Medulla oblongata (tissue), 1 donor: ENCODE measurements at regions not wholly inside any gene's neighbourhood (a gene's known extent, or its start where the extent isn't known, plus 50 kb on each side); places are given as distances from the start of the nearest gene placed in this dataset.

Experiments
- DNase-seq: peaks from one replicate; pipeline ENCODE4 v3.0.0-alpha.2; 2015; ENCODE audit errors: extremely low spot score

DNA sequence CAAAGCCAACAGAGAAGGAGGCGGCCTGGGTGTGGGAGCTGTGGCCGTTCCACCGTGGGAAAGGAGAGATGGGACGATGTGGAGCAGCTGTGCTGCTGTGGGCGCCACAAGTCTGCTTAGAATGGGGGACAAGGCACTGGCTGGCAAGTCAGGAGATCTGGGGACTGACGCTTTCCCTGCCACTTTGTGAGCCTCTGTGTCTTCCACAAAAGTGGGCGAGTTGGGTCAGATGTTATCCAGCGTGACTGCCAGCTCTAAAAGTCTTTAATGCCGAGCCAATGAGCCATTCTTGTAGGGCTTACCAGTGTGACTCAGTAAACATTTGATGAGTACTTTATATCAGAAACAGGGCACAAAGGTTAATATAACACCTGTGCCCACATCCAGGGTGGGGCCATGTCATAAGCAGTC, 113.6 kb upstream of the MGAT5 start:
- peak; percentile 92 for DNase-seq

- DNase-seq: no peak
Measured at GRCh38 chr2:134141598-134142340, 112.1 kb upstream of the MGAT5 start.

GRCh38 chr2:134142341-134142738, 111.5 kb upstream of the MGAT5 start:
- DNase-seq: no peak

- DNase-seq: no peak
Measured at GRCh38 chr2:134142903-134143302, 111.0 kb upstream of the MGAT5 start.

DNA sequence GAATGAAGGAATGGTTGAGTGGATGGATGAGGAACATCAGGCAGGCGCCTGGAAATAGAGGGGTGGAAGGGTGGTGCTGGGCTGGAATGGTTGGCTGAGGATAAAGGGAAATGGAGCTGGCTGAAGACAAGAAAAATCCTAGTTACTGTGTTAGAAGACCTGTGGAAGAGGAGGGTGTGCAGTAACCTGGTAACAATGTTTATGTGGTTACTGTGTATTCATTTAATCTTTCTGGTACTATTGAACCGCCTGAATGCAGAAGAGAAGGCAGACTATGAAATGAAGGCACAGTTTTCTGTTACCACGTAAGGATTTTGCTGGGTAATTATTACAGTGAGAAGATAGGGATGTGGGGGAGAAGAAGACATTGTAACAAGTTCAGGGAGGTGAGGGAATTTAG, 110.3 kb upstream of the MGAT5 start:
- DNase-seq: no peak

DNA sequence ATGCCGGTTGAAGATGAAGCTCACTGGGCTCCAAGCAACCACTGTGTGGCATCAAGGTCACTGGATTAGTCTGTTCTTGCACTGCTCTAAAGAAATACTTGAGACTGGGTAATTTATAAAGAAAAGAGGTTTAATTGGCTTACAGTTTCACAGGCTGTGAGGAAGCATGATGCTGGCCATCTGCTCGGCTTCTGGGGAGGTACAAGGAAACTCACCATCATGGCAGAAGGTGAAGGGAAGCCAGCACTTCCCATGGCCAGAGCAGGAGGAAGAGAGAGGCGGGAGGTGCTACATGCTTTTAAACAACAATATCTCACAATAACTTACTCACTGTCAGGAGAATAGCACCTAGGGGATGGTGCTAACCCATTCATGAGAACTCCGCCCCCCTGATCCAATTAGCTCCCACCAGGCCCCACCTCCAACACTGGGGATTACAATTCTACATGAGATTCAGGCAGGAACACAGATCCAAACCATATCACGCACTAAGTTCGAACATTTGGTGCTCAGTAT, 109.7 kb upstream of the MGAT5 start:
- DNase-seq: no peak

DNA sequence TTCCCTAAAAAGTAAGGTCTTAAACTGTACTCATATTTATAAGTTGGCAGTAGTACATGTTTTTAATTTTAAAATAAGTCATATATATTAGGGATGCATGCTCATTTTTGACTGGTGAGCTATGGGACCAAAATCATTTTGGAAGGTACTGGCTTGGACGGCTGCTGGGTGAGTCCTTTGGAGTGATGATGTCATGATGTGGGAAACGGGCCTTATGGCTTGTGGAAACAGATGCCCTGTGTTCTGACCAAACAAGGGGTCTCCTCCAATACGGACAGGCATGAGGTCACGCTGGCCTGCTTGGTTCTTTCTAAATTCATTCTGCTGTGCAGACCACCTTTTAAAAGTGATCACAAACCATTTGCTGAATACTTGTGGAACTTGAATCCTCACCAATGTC, 109.2 kb upstream of the MGAT5 start:
- no peak for DNase-seq

GRCh38 chr2:134145519-134145918, 108.4 kb upstream of the MGAT5 start:
- DNase-seq: no peak

GRCh38 chr2:134146161-134146560, 107.7 kb upstream of the MGAT5 start:
- no peak for DNase-seq

DNA sequence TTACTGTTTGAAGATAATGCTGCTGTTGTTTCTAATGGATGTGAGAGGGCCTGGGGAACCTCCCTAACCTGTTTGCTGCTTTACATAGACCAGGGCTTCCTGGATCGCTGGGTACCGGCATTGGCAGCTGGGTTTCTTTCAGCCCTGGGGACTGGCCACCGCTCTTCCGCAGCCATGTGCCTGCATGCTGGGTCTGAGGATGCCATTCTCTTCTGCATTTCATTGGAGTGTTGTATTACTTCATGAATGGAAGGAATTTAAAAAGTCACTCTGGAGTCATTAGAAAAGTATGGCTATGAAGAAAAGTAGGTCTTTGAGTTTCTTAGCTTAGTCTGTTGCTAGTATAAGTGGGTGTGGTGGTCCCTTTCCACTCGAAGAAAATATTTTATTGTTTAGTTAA, 107.3 kb upstream of the MGAT5 start:
- no peak for DNase-seq

DNA sequence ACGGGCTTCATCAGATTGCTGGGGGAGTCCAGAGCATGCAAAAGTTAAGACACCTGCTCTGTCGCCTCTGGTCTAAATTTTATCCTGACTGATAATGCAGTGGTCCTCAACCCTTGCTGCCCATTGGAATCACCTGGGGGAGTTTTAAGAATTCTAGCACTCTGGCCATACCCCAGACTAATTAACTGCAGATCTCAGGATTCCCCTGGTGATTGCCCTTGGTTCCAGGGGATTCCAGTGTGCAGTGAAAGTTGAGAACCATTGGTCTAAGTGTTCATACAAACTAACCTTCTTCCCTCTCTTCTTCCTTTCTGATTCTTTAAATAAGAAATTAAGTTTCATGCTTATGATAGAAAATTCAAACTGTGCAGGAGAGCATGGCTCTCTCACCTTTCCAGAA, 105.7 kb upstream of the MGAT5 start:
- DNase-seq: no peak

DNA sequence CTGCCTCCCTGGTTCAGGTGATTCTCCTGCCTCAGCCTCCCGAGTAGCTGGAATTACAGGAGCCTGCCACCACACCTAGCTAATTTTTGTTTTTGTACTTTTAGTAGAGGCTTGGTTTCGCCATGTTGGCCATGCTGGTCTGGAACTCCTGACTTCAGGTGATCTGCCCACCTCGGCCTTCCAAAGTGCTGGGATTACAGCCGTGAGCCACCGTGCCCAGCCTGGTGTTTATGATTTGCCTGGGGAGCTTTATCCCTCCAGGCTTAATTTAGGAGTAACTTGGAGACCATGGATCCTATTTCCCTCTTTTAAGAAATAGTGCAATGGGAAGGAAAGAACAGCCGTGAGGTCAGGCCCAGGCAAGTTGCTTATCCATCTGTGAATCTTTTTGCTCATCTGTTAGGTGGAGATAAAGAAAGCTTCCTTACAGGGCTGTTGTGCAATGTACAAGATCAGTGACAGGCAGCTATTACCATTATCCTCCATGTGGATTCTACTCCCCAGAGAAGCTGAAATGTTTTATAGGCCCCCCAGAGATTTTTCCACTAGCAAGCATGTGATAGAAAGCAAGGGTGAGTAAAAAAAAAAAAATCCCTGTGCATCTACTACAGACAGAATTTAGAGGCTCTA, 104.9 kb upstream of the MGAT5 start:
- DNase-seq: no peak

DNA sequence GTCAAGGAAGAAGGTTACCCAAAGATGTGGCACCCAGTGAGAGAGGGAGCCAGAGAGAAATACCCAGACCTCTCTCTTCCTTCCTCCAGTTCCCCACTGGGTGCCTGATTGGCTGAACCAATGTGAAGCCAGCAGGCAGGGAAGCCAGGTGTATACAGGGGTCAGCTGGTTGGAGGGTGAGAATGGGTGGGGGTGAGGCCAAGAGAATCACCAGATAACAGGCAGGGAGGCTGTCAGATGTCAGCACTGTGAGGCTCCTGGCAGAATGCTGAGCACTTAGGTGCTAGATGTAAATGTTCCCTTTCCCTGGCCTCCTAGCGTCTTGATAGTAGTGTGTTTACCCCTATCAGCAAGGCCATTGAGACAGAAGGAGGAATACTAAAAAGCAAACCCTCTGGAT, 104.0 kb upstream of the MGAT5 start:
- DNase-seq: no peak

GRCh38 chr2:134150760-134151159, 103.1 kb upstream of the MGAT5 start:
- DNase-seq: no peak

GRCh38 chr2:134152045-134153010, 101.5 kb upstream of the MGAT5 start:
- no peak for DNase-seq

- DNase-seq: no peak
Measured at GRCh38 chr2:134153294-134153880, 100.5 kb upstream of the MGAT5 start.

- DNase-seq: no peak
Measured at GRCh38 chr2:134154246-134154645, 99.6 kb upstream of the MGAT5 start.

DNA sequence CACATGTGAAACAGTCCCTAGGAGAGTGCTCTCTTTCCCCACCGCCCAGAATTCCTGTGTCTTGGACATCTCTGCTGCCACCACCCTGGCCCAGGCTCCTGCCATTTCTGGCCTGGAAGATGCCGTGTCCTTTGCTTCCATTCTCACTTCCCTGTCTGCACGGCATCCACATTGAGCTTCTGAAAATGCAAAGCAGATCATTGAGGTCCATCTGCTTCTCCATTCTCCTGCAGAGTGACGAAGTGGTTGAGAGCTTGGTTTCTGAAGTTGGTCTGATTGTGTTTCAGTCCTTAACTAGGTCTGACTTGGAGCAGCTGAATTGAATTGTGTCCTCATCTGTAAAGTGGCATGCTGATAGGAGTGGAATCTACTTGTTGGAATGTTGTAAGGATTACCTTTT, 98.7 kb upstream of the MGAT5 start:
- DNase-seq: peak; percentile 60

GRCh38 chr2:134158295-134158694, 95.6 kb upstream of the MGAT5 start:
- no peak for DNase-seq

- no peak for DNase-seq
Measured at GRCh38 chr2:134161170-134161547, 92.7 kb upstream of the MGAT5 start.

GRCh38 chr2:134163336-134163735, 90.5 kb upstream of the MGAT5 start:
- no peak for DNase-seq

DNA sequence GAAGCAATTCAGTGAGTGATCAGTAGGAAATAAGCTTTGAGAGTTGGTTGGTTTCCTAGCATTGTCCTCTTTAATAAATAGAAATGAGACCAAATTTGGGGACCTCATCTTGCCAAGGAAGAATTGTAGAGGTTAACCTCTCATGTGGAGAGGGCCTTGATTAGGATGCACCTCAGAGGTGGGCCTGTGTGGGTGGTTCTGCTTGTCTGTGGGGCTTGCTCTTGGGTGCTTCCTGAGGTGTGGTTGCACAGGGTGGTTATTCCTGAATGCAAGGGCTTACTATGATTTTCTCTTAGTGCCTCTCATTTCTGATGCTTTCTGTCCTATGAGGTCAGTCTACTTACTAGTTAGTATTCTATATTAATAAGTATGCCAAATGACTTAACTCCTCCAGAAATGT, 89.6 kb upstream of the MGAT5 start:
- no peak for DNase-seq
